K562 (cell line): ENCODE measurements at regions not wholly inside any gene's neighbourhood (a gene's known extent, or its start where the extent isn't known, plus 50 kb on each side); places are given as distances from the start of the nearest gene placed in this dataset.

Source experiments
- ATAC-seq: fragments of 200-7000 bp; cut with Tn5 transposase; 3 replicates; pipeline ENCODE4 v1.9.1; 2020; ENCODE audit warnings: moderate library complexity
- BruUV-seq: library from RNA; stranded (reverse); fragments of 400-500 nt; replicated peaks from 2 replicates; lab custom pipeline; 2021; lab: Mats Ljungman, UMichigan
- CTCF ChIA-PET: fragments of 300-600 bp; formaldehyde crosslinking; extraction: SDS; loops from one replicate; lab custom pipeline; 2021; ENCODE audit warnings: low intra/inter-chr PET ratio; lab: Yijun Ruan, JAX
- POLR2A ChIA-PET: fragments of 300-600, 350-650 bp; sonication (Branson Sonifier 250); formaldehyde crosslinking; extraction: SDS; loops from one replicate; lab custom pipeline; 2021; ENCODE audit warnings: antibody characterized with exemption, inconsistent platforms; lab: Yijun Ruan, JAX
- DNase-seq, 4 experiments: peaks; one replicate each; pipeline versions ENCODE4 v3.0.0 to v3.0.0-alpha.2; 2011 to 2018; ENCODE audit warnings: low spot score in 3 of 4, mixed read lengths in 3 of 4; ENCODE audit errors: extremely low read depth in 1 of 4
- FAIRE-seq: peaks from 2 replicates; lab custom pipeline; 2011; peaks lifted over from hg19 to GRCh38; lab: Jason Lieb, UNC
- H2AFZ ChIP-seq: 2 replicates; pipeline ENCODE4 v1.6.0; 2011; ENCODE audit warnings: low read depth, low read length, control low read depth, inconsistent platforms
- H3K27ac ChIP-seq: fragments of 200-600 bp; 3 replicates; pipeline ENCODE4 v1.8.0; 2011; ENCODE audit warnings: low read depth, mild to moderate bottlenecking, control low read depth, inconsistent platforms, low read length, moderate library complexity, mixed read lengths; ENCODE audit errors: extremely low read depth
- H3K27me3 ChIP-seq, 2 experiments: fragments of 300-600 bp in 1 of 2; 2 replicates in 1 of 2; 3 replicates in 1 of 2; pipeline versions ENCODE4 v1.6.0 to v1.8.0; 2011; ENCODE audit warnings: inconsistent platforms in 2 of 2, low read length in 2 of 2, mild to moderate bottlenecking in 1 of 2, mixed read lengths in 1 of 2, moderate library complexity in 1 of 2; ENCODE audit not compliant: control insufficient read depth in 2 of 2, insufficient read depth in 2 of 2
- H3K36me3 ChIP-seq: fragments of 300-600 bp; 3 replicates; pipeline ENCODE4 v1.8.0; 2011; ENCODE audit warnings: mild to moderate bottlenecking, low read length, inconsistent platforms; ENCODE audit not compliant: control insufficient read depth, insufficient read depth
- H3K4me1 ChIP-seq, 2 experiments: fragments of 200-600 bp in 1 of 2; replicated peaks in 1 of 2; 2 replicates in 1 of 2; 3 replicates in 1 of 2; pipeline versions ENCODE4 v1.5.1 to v1.8.0; 2011; ENCODE audit warnings: inconsistent platforms in 2 of 2, low read length in 2 of 2, mild to moderate bottlenecking in 1 of 2, mixed read lengths in 1 of 2, moderate library complexity in 1 of 2; ENCODE audit not compliant: control insufficient read depth in 2 of 2, insufficient read depth in 2 of 2
- H3K4me2 ChIP-seq: 2 replicates; pipeline ENCODE4 v1.6.1; 2011; ENCODE audit warnings: low read length, control low read depth, inconsistent platforms, mixed read lengths; ENCODE audit not compliant: insufficient read depth
- H3K4me3 ChIP-seq: fragments of 200-600 bp; sonication (generic), shearing (Covaris generic); 2 replicates; pipeline ENCODE4 v1.5.1; 2016; ENCODE audit warnings: control low read depth, inconsistent platforms
- H3K79me2 ChIP-seq: fragments of 200-600 bp; 3 replicates; pipeline ENCODE4 v1.8.0; 2011; ENCODE audit warnings: low read length, inconsistent platforms; ENCODE audit not compliant: control insufficient read depth, insufficient read depth
- H3K9ac ChIP-seq, 2 experiments: 2 replicates each; pipeline versions ENCODE4 v1.6.0 to v1.6.1; 2011; ENCODE audit warnings: low read depth in 2 of 2, low read length in 2 of 2, control low read depth in 1 of 2, inconsistent platforms in 1 of 2, mild to moderate bottlenecking in 1 of 2, mixed read lengths in 1 of 2; ENCODE audit not compliant: insufficient read depth in 1 of 2
- H3K9me1 ChIP-seq: one replicate; pipeline ENCODE4 v1.6.0; 2011; ENCODE audit warnings: inconsistent platforms, mild to moderate bottlenecking, low read length, moderate library complexity; ENCODE audit not compliant: control insufficient read depth, insufficient read depth
- H3K9me3 ChIP-seq: replicated peaks from 2 replicates; pipeline ENCODE4 v1.5.1; 2011; ENCODE audit warnings: low read depth, low read length, inconsistent platforms; ENCODE audit not compliant: control insufficient read depth, insufficient read depth
- H4K20me1 ChIP-seq: replicated peaks from 2 replicates; pipeline ENCODE4 v1.6.1; 2011; ENCODE audit warnings: low read length, inconsistent platforms, mixed read lengths; ENCODE audit not compliant: control insufficient read depth, insufficient read depth
- CBFA2T2 ChIP-seq: fragments of 450-650 bp; conservative IDR thresholded peaks from 2 replicates; pipeline ENCODE4 v1.6.1; 2017; ENCODE audit warnings: mild to moderate bottlenecking
- CREM ChIP-seq: IDR thresholded peaks from 2 replicates; pipeline ENCODE4 v1.6.1; 2014; ENCODE audit warnings: antibody characterized with exemption, low read depth
- GABPA ChIP-seq: fragments of 200-800 bp; sonication (Bioruptor generic); conservative IDR thresholded peaks from 2 replicates; pipeline ENCODE4 v1.6.1; 2016; ENCODE audit warnings: low read depth, missing genetic modification characterization, missing compliant biosample characterization
- GATA2 ChIP-seq: sonication (generic); formaldehyde crosslinking; IDR thresholded peaks from 2 replicates; pipeline ENCODE4 v1.4.0; 2020; ENCODE audit warnings: mild to moderate bottlenecking, missing genetic modification reagents
- HDAC2 ChIP-seq: fragments of 450-650 bp; IDR thresholded peaks from 2 replicates; pipeline ENCODE4 v1.6.1; 2016; ENCODE audit warnings: mild to moderate bottlenecking
- HDAC8 ChIP-seq: fragments of 450-650 bp; IDR thresholded peaks from 2 replicates; pipeline ENCODE4 v1.6.1; 2016; ENCODE audit warnings: mild to moderate bottlenecking, missing genetic modification characterization, moderate library complexity, missing compliant biosample characterization
- PURB ChIP-seq: sonication (generic); formaldehyde crosslinking; IDR thresholded peaks from 2 replicates; pipeline ENCODE4 v1.9.0; 2021; ENCODE audit warnings: low read depth, mild to moderate bottlenecking, missing genetic modification reagents
- RBM34 ChIP-seq: fragments of 200-400 bp; formaldehyde crosslinking; IDR thresholded peaks from 2 replicates; pipeline ENCODE4 v1.6.1; 2018; ENCODE audit warnings: low read length, borderline replicate concordance; ENCODE audit not compliant: insufficient read depth
- UBTF ChIP-seq, 2 experiments: IDR thresholded peaks; 2 replicates each; pipeline ENCODE4 v1.6.1; 2012; ENCODE audit warnings: improper control_type of control experiment in 2 of 2, low read depth in 2 of 2, low read length in 2 of 2, borderline replicate concordance in 1 of 2
- ZNF511 ChIP-seq: sonication (generic); formaldehyde crosslinking; IDR thresholded peaks from 2 replicates; pipeline ENCODE4 v1.8.0; 2022; ENCODE audit warnings: mild to moderate bottlenecking, missing genetic modification reagents
- WGBS: fragments of 100-300 bp; shearing (Covaris generic); methylation state at CpG from one replicate; pipeline ENCODE4 v1.1.6; 2016; ENCODE audit warnings: low coverage, mixed read lengths; ENCODE audit not compliant: insufficient coverage; ENCODE audit errors: missing lambda C conversion rate; 5-methylcytosine and 5-hydroxymethylcytosine counted together
- in situ Hi-C: fragments of 300-500 bp; cut with MboI; formaldehyde crosslinking; loops from 4 replicates; pipeline ENCODE4 v1.15.0; 2018; ENCODE audit warnings: inconsistent platforms, mixed read lengths
- intact Hi-C: fragments of 100-400 bp; cut with micrococcal nuclease; formaldehyde crosslinking; loops from 2 replicates; pipeline ENCODE4 v1.14.2; 2022
- TF ChIP-seq, protein P1 (sequence below), 2 experiments: fragments of 450-650 bp; conservative IDR thresholded peaks; 2 replicates each; pipeline ENCODE4 v1.6.1; 2017; ENCODE audit warnings: mild to moderate bottlenecking in 2 of 2, moderate library complexity in 2 of 2
- TF ChIP-seq, protein P2 (sequence below): fragments of 450-650 bp; IDR thresholded peaks from 2 replicates; pipeline ENCODE4 v1.6.1; 2017; ENCODE audit warnings: antibody characterized with exemption, mild to moderate bottlenecking

- no peak for FAIRE-seq
Measured at GRCh38 chr6:14367296-14367695, 249.7 kb downstream of the CD83 start.

More at GRCh38 chr6:14367296-14367695, 249.7 kb downstream of the CD83 start:
- CTCF ChIA-PET = no interaction called here
- Histone ChIP-seq H4K20me1 (no peaks in the 10 kb centered on the region), H3K4me3 (no peak overlapping the region), H3K79me2 (no peaks in the 10 kb centered on the region), H3K4me1 (no peaks in the 10 kb centered on the region), H3K9me1 (no peaks in the 10 kb centered on the region), H3K9me3 (no peaks in the 10 kb centered on the region)
- no TSS peak for BruUV-seq
- no peak for ATAC-seq
- no peak for TF ChIP-seq GABPA
- TF ChIP-seq ZNF511 (CRISPR knock-in tag) = no peak
- TF ChIP-seq CREM = no peak
- TF ChIP-seq CBFA2T2 = no peak
- TF ChIP-seq PURB (CRISPR knock-in tag) = no peak
- TF ChIP-seq UBTF (IDR thresholded peaks at IDR 0.05; ENCODE audit: borderline replicate concordance in 1 of 2, low read depth in 2 of 2, low read length in 2 of 2) = no peak
- TF ChIP-seq, protein P1, sequence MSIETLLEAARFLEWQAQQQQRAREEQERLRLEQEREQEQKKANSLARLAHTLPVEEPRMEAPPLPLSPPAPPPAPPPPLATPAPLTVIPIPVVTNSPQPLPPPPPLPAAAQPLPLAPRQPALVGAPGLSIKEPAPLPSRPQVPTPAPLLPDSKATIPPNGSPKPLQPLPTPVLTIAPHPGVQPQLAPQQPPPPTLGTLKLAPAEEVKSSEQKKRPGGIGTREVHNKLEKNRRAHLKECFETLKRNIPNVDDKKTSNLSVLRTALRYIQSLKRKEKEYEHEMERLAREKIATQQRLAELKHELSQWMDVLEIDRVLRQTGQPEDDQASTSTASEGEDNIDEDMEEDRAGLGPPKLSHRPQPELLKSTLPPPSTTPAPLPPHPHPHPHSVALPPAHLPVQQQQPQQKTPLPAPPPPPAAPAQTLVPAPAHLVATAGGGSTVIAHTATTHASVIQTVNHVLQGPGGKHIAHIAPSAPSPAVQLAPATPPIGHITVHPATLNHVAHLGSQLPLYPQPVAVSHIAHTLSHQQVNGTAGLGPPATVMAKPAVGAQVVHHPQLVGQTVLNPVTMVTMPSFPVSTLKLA (conservative IDR thresholded peaks at IDR 0.05) = no peak
- TF ChIP-seq, protein P2, sequence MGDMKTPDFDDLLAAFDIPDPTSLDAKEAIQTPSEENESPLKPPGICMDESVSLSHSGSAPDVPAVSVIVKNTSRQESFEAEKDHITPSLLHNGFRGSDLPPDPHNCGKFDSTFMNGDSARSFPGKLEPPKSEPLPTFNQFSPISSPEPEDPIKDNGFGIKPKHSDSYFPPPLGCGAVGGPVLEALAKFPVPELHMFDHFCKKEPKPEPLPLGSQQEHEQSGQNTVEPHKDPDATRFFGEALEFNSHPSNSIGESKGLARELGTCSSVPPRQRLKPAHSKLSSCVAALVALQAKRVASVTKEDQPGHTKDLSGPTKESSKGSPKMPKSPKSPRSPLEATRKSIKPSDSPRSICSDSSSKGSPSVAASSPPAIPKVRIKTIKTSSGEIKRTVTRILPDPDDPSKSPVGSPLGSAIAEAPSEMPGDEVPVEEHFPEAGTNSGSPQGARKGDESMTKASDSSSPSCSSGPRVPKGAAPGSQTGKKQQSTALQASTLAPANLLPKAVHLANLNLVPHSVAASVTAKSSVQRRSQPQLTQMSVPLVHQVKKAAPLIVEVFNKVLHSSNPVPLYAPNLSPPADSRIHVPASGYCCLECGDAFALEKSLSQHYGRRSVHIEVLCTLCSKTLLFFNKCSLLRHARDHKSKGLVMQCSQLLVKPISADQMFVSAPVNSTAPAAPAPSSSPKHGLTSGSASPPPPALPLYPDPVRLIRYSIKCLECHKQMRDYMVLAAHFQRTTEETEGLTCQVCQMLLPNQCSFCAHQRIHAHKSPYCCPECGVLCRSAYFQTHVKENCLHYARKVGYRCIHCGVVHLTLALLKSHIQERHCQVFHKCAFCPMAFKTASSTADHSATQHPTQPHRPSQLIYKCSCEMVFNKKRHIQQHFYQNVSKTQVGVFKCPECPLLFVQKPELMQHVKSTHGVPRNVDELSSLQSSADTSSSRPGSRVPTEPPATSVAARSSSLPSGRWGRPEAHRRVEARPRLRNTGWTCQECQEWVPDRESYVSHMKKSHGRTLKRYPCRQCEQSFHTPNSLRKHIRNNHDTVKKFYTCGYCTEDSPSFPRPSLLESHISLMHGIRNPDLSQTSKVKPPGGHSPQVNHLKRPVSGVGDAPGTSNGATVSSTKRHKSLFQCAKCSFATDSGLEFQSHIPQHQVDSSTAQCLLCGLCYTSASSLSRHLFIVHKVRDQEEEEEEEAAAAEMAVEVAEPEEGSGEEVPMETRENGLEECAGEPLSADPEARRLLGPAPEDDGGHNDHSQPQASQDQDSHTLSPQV = no peak
- no peak for TF ChIP-seq GATA2 (CRISPR knock-in tag)
- no peak for TF ChIP-seq RBM34
- no peak for TF ChIP-seq HDAC8 (tag)
- no peak for TF ChIP-seq HDAC2
- TF ChIP-seq, all 486 proteins: peak for 0
- no peak overlapping the region for H3K27ac ChIP-seq
- in situ Hi-C loops = no loop called here
- WGBS = 0% methylated on average over 2 of the region's 2 CpGs
- H3K36me3 ChIP-seq = no peaks in the 10 kb centered on the region
- POLR2A ChIA-PET = interaction anchor here (0.7 to 1.1 kb wide), 2 partner anchors 19 to 707 kb away, joined by 3 read pairs; no protein-coding TSS in a partner anchor
- H3K9ac ChIP-seq = no peak overlapping the region
- H3K4me2 ChIP-seq = no peak overlapping the region
- DNase-seq = no peak
- H3K27me3 ChIP-seq = peaks cover 7 to 12% of the 10 kb centered on the region in 2 experiments; a peak in 4 of 5 replicates
- H2AFZ ChIP-seq = no peak overlapping the region
- intact Hi-C loops = no loop called here
